Activated CD4-positive, alpha-beta memory T cell treated with anti-CD3 and anti-CD28 coated beads, Interleukin-2, amount 10 ng/mL, durations not matched to agents 7 days and 5 days (primary cell): ENCODE measurements at regions not wholly inside any gene's neighbourhood (a gene's known extent, or its start where the extent isn't known, plus 50 kb on each side); places are given as distances from the start of the nearest gene placed in this dataset.

ENCODE experiments used
- CTCF ChIA-PET: fragments of 350-600 bp; sonication (Branson Sonifier 250); formaldehyde crosslinking; loops from one replicate; lab custom pipeline; 2021; ENCODE audit warnings: antibody characterized with exemption, inconsistent platforms; lab: Charles Lee
- POLR2A ChIA-PET: fragments of 350-600 bp; sonication (Branson Sonifier 250); formaldehyde crosslinking; loops from one replicate; lab custom pipeline; 2021; ENCODE audit warnings: antibody characterized with exemption; lab: Charles Lee
- DNase-seq: peaks from one replicate; pipeline ENCODE4 v3.0.0-alpha.2; 2020
- H3K27ac Mint-ChIP-seq: one replicate; pipeline ENCODE4 v1.8.0; 2021; ENCODE audit warnings: mild to moderate bottlenecking, mixed read lengths
- H3K27me3 Mint-ChIP-seq: one replicate; pipeline ENCODE4 v1.8.0; 2021; ENCODE audit warnings: mixed read lengths
- H3K36me3 Mint-ChIP-seq: one replicate; pipeline ENCODE4 v1.8.0; 2021; ENCODE audit warnings: low read depth, mixed read lengths
- H3K4me1 Mint-ChIP-seq: one replicate; pipeline ENCODE4 v1.8.0; 2021; ENCODE audit warnings: mixed read lengths
- H3K4me3 Mint-ChIP-seq: one replicate; pipeline ENCODE4 v1.8.0; 2021; ENCODE audit warnings: mild to moderate bottlenecking, mixed read lengths
- H3K9me3 Mint-ChIP-seq: one replicate; pipeline ENCODE4 v1.8.0; 2021; ENCODE audit warnings: mixed read lengths

DNA sequence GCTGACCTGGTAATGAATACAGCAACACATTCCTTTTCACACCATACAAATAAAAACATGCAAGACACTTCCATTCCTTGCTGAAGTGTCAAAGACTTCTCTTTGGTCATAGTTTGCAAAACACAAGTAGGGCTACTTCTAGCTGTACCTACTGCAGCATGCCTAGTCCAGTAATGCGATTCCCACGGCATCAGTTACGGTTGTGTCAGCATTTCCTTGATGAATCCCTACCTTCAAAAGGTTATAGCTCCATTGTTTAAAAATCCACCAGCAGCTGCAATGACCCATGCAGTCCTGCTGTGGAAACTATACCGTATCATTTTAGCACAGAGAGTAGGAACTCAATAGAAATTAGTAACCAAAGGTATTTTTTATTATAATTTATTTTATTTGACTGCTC is 1371.5 kb downstream of the EPHA7 start:
- H3K36me3 Mint-ChIP-seq, result no peaks in the 10 kb centered on the region
- ChIA-PET POLR2A (no interaction called here), CTCF (no interaction called here)
- no peak overlapping the region for H3K4me3 Mint-ChIP-seq
- H3K4me1 Mint-ChIP-seq, result no peaks in the 10 kb centered on the region
- H3K27ac Mint-ChIP-seq, result no peak overlapping the region
- no peaks in the 10 kb centered on the region for H3K27me3 Mint-ChIP-seq
- DNase-seq, result no peak
- no peaks in the 10 kb centered on the region for H3K9me3 Mint-ChIP-seq

GRCh38 chr6:92047152-92047850 is 1372.1 kb downstream of the EPHA7 start:
- DNase-seq, result no peak
- H3K9me3 Mint-ChIP-seq, result no peaks in the 10 kb centered on the region
- ChIA-PET POLR2A (no interaction called here), CTCF (no interaction called here)
- H3K36me3 Mint-ChIP-seq, result no peaks in the 10 kb centered on the region
- H3K27me3 Mint-ChIP-seq, result no peaks in the 10 kb centered on the region
- no peak overlapping the region for H3K4me3 Mint-ChIP-seq
- H3K27ac Mint-ChIP-seq, result no peak overlapping the region
- no peaks in the 10 kb centered on the region for H3K4me1 Mint-ChIP-seq

- Mint-ChIP-seq H3K36me3 (no peaks in the 10 kb centered on the region), H3K27ac (no peak overlapping the region), H3K27me3 (no peaks in the 10 kb centered on the region), H3K9me3 (peaks cover 5% of the 10 kb centered on the region), H3K4me3 (no peak overlapping the region), H3K4me1 (no peaks in the 10 kb centered on the region)
- no peak for DNase-seq
- ChIA-PET POLR2A (no interaction called here), CTCF (no interaction called here)
These were observed 1375.0 kb downstream of the EPHA7 start for GRCh38 chr6:92044312-92044711.

DNA sequence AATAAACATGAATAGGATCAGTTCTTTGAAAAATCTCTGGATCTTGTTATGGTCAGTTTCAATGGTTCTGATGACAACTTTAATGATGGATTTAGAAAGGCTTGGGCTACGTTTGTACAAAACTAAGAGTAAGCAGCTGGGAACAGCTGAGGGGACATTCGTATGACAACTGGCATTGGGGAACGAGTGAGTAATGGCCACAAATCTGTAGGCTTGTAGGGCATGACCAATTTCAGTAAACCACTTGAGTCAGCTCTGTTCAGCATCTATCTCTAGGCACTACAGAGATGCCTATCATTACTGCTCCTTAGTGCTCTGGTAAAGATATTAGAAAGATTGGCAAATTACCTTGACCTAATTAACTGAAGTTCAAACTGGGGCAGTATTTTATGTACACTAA is 1375.6 kb downstream of the EPHA7 start:
- no peaks in the 10 kb centered on the region for H3K27me3 Mint-ChIP-seq

GRCh38 chr6:92026878-92027277 is 1392.5 kb downstream of the EPHA7 start:
- no peak overlapping the region for H3K27ac Mint-ChIP-seq
- no peaks in the 10 kb centered on the region for H3K4me1 Mint-ChIP-seq
- CTCF ChIA-PET, result no interaction called here
- no peak overlapping the region for H3K4me3 Mint-ChIP-seq
- no peaks in the 10 kb centered on the region for H3K36me3 Mint-ChIP-seq
- POLR2A ChIA-PET, result no interaction called here
- H3K27me3 Mint-ChIP-seq, result no peaks in the 10 kb centered on the region
- no peak for DNase-seq
- peaks cover 7% of the 10 kb centered on the region for H3K9me3 Mint-ChIP-seq

More for the DNA sequence above, 1375.6 kb downstream of the EPHA7 start:
- DNase-seq, result no peak
- H3K27ac Mint-ChIP-seq, result no peak overlapping the region
- no peaks in the 10 kb centered on the region for H3K4me1 Mint-ChIP-seq
- CTCF ChIA-PET, result no interaction called here
- no peak overlapping the region for H3K4me3 Mint-ChIP-seq
- H3K9me3 Mint-ChIP-seq, result peaks cover 7% of the 10 kb centered on the region
- POLR2A ChIA-PET, result no interaction called here
- no peaks in the 10 kb centered on the region for H3K36me3 Mint-ChIP-seq

- Mint-ChIP-seq H3K27ac (no peak overlapping the region), H3K36me3 (no peaks in the 10 kb centered on the region), H3K27me3 (no peaks in the 10 kb centered on the region), H3K4me3 (no peak overlapping the region), H3K4me1 (no peaks in the 10 kb centered on the region), H3K9me3 (peaks cover 3% of the 10 kb centered on the region)
- POLR2A ChIA-PET, result no interaction called here
- no peak for DNase-seq
- CTCF ChIA-PET, result no interaction called here
These were observed 1394.5 kb downstream of the EPHA7 start for GRCh38 chr6:92024881-92025280.

GRCh38 chr6:92024110-92024509 is 1395.2 kb downstream of the EPHA7 start:
- ChIA-PET CTCF (no interaction called here), POLR2A (no interaction called here)
- H3K4me1 Mint-ChIP-seq, result no peaks in the 10 kb centered on the region
- H3K4me3 Mint-ChIP-seq, result no peak overlapping the region
- peaks cover 3% of the 10 kb centered on the region for H3K9me3 Mint-ChIP-seq
- H3K27me3 Mint-ChIP-seq, result no peaks in the 10 kb centered on the region
- H3K27ac Mint-ChIP-seq, result no peak overlapping the region
- H3K36me3 Mint-ChIP-seq, result no peaks in the 10 kb centered on the region
- DNase-seq, result no peak

GRCh38 chr6:92023410-92023966 is 1395.9 kb downstream of the EPHA7 start:
- POLR2A ChIA-PET, result no interaction called here
- no peak overlapping the region for H3K4me3 Mint-ChIP-seq
- no peak overlapping the region for H3K27ac Mint-ChIP-seq
- CTCF ChIA-PET, result no interaction called here
- no peaks in the 10 kb centered on the region for H3K27me3 Mint-ChIP-seq
- H3K9me3 Mint-ChIP-seq, result peaks cover 3% of the 10 kb centered on the region
- H3K4me1 Mint-ChIP-seq, result no peaks in the 10 kb centered on the region
- no peaks in the 10 kb centered on the region for H3K36me3 Mint-ChIP-seq
- DNase-seq, result no peak

GRCh38 chr6:92011681-92012245 is 1407.6 kb downstream of the EPHA7 start:
- Mint-ChIP-seq H3K27me3 (no peaks in the 10 kb centered on the region), H3K27ac (no peak overlapping the region), H3K4me3 (no peak overlapping the region), H3K4me1 (no peaks in the 10 kb centered on the region), H3K9me3 (peaks cover 8% of the 10 kb centered on the region), H3K36me3 (no peaks in the 10 kb centered on the region)
- ChIA-PET POLR2A (no interaction called here), CTCF (no interaction called here)
- DNase-seq, result no peak

DNA sequence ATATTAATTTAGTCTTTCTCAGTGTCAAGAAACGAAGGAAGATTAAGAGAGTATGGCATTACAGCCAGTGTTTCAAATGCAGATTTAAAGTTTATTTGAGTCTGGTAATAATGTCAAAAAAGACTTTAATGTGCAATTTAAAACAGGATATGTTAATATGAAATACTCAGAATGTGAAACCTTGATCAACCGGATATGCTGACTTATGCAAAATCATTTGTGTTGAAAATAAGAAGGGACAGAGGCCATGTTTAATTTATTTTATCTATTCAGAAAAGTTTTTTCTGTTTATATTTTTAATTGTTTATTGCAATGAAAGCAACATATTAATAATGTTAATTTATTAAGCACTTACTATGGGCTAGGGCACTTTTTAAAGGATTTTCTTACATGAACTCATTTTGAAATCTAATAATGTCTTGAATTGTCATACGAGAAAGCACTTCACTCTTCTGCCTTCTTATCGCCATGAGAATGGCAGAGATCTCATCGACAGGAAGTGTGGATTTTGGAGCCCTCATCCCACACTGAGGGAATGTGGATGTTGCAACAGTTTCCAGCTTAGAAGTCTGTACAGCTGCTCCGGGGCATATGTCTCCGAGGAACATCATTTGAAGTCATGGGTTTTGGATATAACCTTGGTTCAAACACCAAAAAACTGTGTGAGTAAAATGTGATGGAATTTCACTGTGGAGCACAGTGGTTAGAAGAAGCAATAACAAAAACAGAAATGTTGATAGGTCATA is 1410.4 kb downstream of the EPHA7 start:
- POLR2A ChIA-PET, result no interaction called here
- H3K27ac Mint-ChIP-seq, result no peak overlapping the region

DNA sequence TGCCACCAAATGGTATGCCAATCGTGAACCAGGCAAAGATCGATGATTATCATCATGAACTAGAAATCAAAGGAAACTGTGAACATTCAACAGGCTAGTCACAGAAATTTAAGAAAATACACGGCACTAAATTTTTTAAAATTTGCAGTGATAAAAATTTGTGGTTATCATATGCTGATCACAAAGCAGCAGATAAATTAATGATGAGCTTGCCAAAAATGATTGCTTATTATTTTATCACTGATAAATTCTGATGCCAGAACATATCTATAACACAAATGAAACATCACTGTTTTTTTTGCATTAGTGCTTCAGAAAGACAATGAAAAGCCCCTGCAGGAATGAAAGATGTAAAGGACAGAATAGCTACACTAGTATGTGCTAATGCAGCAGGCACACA is 1413.2 kb upstream of the MAP3K7 start:
- no peak overlapping the region for H3K4me3 Mint-ChIP-seq
- H3K27ac Mint-ChIP-seq, result no peak overlapping the region
- POLR2A ChIA-PET, result no interaction called here
- CTCF ChIA-PET, result no interaction called here
- no peaks in the 10 kb centered on the region for H3K4me1 Mint-ChIP-seq
- no peaks in the 10 kb centered on the region for H3K9me3 Mint-ChIP-seq
- DNase-seq, result no peak
- no peaks in the 10 kb centered on the region for H3K36me3 Mint-ChIP-seq
- H3K27me3 Mint-ChIP-seq, result no peaks in the 10 kb centered on the region

More for the DNA sequence above, 1410.4 kb downstream of the EPHA7 start:
- no peaks in the 10 kb centered on the region for H3K4me1 Mint-ChIP-seq
- H3K36me3 Mint-ChIP-seq, result no peaks in the 10 kb centered on the region
- no peak overlapping the region for H3K4me3 Mint-ChIP-seq
- CTCF ChIA-PET, result no interaction called here
- H3K9me3 Mint-ChIP-seq, result peaks cover 5% of the 10 kb centered on the region
- no peaks in the 10 kb centered on the region for H3K27me3 Mint-ChIP-seq
- no peak for DNase-seq

GRCh38 chr6:91994787-91995186 is 1407.9 kb upstream of the MAP3K7 start:
- DNase-seq, result no peak
- CTCF ChIA-PET, result no interaction called here
- Mint-ChIP-seq H3K27ac (no peak overlapping the region), H3K36me3 (no peaks in the 10 kb centered on the region), H3K4me1 (no peaks in the 10 kb centered on the region), H3K4me3 (no peak overlapping the region), H3K27me3 (no peaks in the 10 kb centered on the region), H3K9me3 (peaks cover 10% of the 10 kb centered on the region)
- POLR2A ChIA-PET, result no interaction called here

DNA sequence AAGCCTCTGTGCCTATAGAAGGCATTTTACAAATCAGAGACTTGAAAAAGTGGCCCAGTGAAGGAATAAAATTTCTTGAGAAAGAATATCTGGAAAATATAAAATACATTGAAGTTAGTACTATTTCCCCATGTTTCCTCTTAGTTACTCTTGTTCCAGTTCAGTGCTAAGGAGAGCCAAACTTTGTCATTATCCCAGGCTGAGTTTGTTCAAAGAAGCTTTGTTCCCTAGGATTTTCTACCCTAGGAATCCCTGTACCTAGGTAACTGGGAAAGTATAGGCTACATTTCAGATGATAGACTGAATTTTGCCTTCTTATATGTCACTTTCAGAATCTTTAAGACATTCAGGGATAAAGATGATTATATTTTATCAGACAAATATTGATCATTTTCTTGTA is 1395.7 kb upstream of the MAP3K7 start:
- no peaks in the 10 kb centered on the region for H3K27me3 Mint-ChIP-seq
- H3K27ac Mint-ChIP-seq, result no peak overlapping the region
- peaks cover 6% of the 10 kb centered on the region for H3K9me3 Mint-ChIP-seq
- POLR2A ChIA-PET, result no interaction called here
- CTCF ChIA-PET, result no interaction called here
- no peak overlapping the region for H3K4me3 Mint-ChIP-seq
- H3K4me1 Mint-ChIP-seq, result no peaks in the 10 kb centered on the region
- H3K36me3 Mint-ChIP-seq, result no peaks in the 10 kb centered on the region
- DNase-seq, result no peak
